PC-3 (cell line): ENCODE measurements at regions not wholly inside any gene's neighbourhood (a gene's known extent, or its start where the extent isn't known, plus 50 kb on each side); places are given as distances from the start of the nearest gene placed in this dataset.

ENCODE experiments used
- ATAC-seq: fragments of 200-7000 bp; cut with Tn5 transposase; 2 replicates; pipeline ENCODE4 v1.9.1; 2020; ENCODE audit warnings: mild to moderate bottlenecking, moderate library complexity
- BruUV-seq: library from RNA; stranded (reverse); fragments of 400-500 nt; replicated peaks from 2 replicates; lab custom pipeline; 2021; lab: Mats Ljungman, UMichigan
- CTCF ChIA-PET: fragments of 300-600 bp; sonication (Branson Sonifier 250); formaldehyde crosslinking; loops from one replicate; lab custom pipeline; 2022; ENCODE audit warnings: antibody characterized with exemption; lab: Charles Lee
- POLR2A ChIA-PET: fragments of 300-600 bp; sonication (Branson Sonifier 250); formaldehyde crosslinking; loops from one replicate; lab custom pipeline; 2022; ENCODE audit warnings: antibody characterized with exemption; ENCODE audit not compliant: unreplicated experiment; lab: Charles Lee
- DNase-seq: peaks from one replicate; pipeline ENCODE4 v3.0.0-alpha.2; 2015
- H2AFZ ChIP-seq: fragments of 300-600 bp; sonication (generic); 2 replicates; pipeline ENCODE4 v1.6.0; 2016; ENCODE audit warnings: antibody characterized with exemption, low read length
- H3F3A ChIP-seq: fragments of 300-600 bp; sonication (generic); one replicate; pipeline ENCODE4 v1.6.0; 2017; ENCODE audit warnings: antibody characterized with exemption, low read length, control low read depth, mild to moderate bottlenecking; ENCODE audit not compliant: unreplicated experiment
- H3K27ac ChIP-seq: fragments of 300-600 bp; sonication (generic); 2 replicates; pipeline ENCODE4 v1.5.1; 2016; ENCODE audit warnings: mild to moderate bottlenecking, low read length
- H3K27me3 ChIP-seq: fragments of 300-600 bp; sonication (generic); 2 replicates; pipeline ENCODE4 v1.6.1; 2016; ENCODE audit warnings: low read length, mixed read lengths
- H3K36me3 ChIP-seq: fragments of 300-600 bp; sonication (generic); 2 replicates; pipeline ENCODE4 v1.6.1; 2016; ENCODE audit warnings: low read depth, mixed run types, low read length, mixed read lengths
- H3K4me1 ChIP-seq: fragments of 300-600 bp; sonication (generic); 2 replicates; pipeline ENCODE4 v1.5.1; 2016; ENCODE audit warnings: low read length; ENCODE audit not compliant: insufficient read depth
- H3K4me2 ChIP-seq: fragments of 300-600 bp; sonication (generic); 2 replicates; pipeline ENCODE4 v1.6.0; 2016; ENCODE audit warnings: low read length
- H3K4me3 ChIP-seq: fragments of 300-600 bp; sonication (generic); 2 replicates; pipeline ENCODE4 v1.5.1; 2016; ENCODE audit warnings: mild to moderate bottlenecking, low read length, mixed read lengths
- H3K79me2 ChIP-seq: fragments of 300-600 bp; sonication (generic); 2 replicates; pipeline ENCODE4 v1.6.1; 2017; ENCODE audit warnings: low read length, mixed read lengths
- H3K9ac ChIP-seq: fragments of 300-600 bp; sonication (generic); 2 replicates; pipeline ENCODE4 v1.6.0; 2016; ENCODE audit warnings: mild to moderate bottlenecking, low read length
- H3K9me2 ChIP-seq: fragments of 300-600 bp; sonication (generic); replicated peaks from 2 replicates; pipeline ENCODE4 v1.6.1; 2016; ENCODE audit warnings: mixed run types, low read length, mixed read lengths
- H3K9me3 ChIP-seq: fragments of 300-600 bp; sonication (generic); 2 replicates; pipeline ENCODE4 v1.6.1; 2016; ENCODE audit warnings: low read length, mixed read lengths
- H4K20me1 ChIP-seq: fragments of 300-600 bp; sonication (generic); 2 replicates; pipeline ENCODE4 v1.6.1; 2016; ENCODE audit warnings: low read length, mixed read lengths
- CTCF ChIP-seq: fragments of 300-600 bp; sonication (generic); conservative IDR thresholded peaks from 2 replicates; pipeline ENCODE4 v1.5.1; 2017; ENCODE audit warnings: antibody characterized with exemption, low read depth, mild to moderate bottlenecking, low read length
- EZH2 ChIP-seq: fragments of 300-600 bp; sonication (generic); IDR thresholded peaks from one replicate; pipeline ENCODE4 v1.6.1; 2017; ENCODE audit warnings: antibody characterized with exemption, mild to moderate bottlenecking, low read length; ENCODE audit not compliant: unreplicated experiment
- EZH2phosphoT487 ChIP-seq: fragments of 300-600 bp; sonication (generic); IDR thresholded peaks from 2 replicates; pipeline ENCODE4 v1.6.1; 2018; ENCODE audit warnings: mild to moderate bottlenecking, antibody characterized with exemption, low read length, borderline replicate concordance
- intact Hi-C: fragments of 100-400 bp; cut with micrococcal nuclease; formaldehyde crosslinking; loops from 2 replicates; pipeline ENCODE4 v1.9.0; 2023

GRCh38 chr21:17900281-17900989, 81.3 kb upstream of the C21orf91 start:
- no TSS peak for BruUV-seq
- Histone ChIP-seq H3K79me2 (no peaks in the 10 kb centered on the region), H3K36me3 (no peaks in the 10 kb centered on the region), H3K9me2 (no peaks in the 10 kb centered on the region), H3K27me3 (no peaks in the 10 kb centered on the region), H3K4me2 (no peak overlapping the region), H3K9me3 (no peaks in the 10 kb centered on the region), H3F3A (no peaks in the 10 kb centered on the region), H3K27ac (no peak overlapping the region), H3K4me3 (no peak overlapping the region), H2AFZ (no peak overlapping the region), H3K4me1 (peaks cover 6% of the 10 kb centered on the region), H3K9ac (no peak overlapping the region), H4K20me1 (no peaks in the 10 kb centered on the region)
- intact Hi-C loops, result no loop called here
- ChIA-PET POLR2A (no interaction called here), CTCF (no interaction called here)
- DNase-seq (no peak), ATAC-seq (no peak)
- TF ChIP-seq EZH2phosphoT487 (no peak), CTCF (no peak), EZH2 (no peak)

GRCh38 chr21:17889171-17889570, 70.0 kb upstream of the C21orf91 start:
- Histone ChIP-seq H3K27me3 (no peaks in the 10 kb centered on the region), H3K36me3 (no peaks in the 10 kb centered on the region), H3K4me2 (no peak overlapping the region), H3K9me3 (no peaks in the 10 kb centered on the region), H3K4me3 (no peak overlapping the region), H3K79me2 (no peaks in the 10 kb centered on the region), H2AFZ (no peak overlapping the region), H4K20me1 (no peaks in the 10 kb centered on the region), H3K9ac (no peak overlapping the region), H3K27ac (no peak overlapping the region), H3F3A (no peaks in the 10 kb centered on the region), H3K4me1 (no peaks in the 10 kb centered on the region), H3K9me2 (no peaks in the 10 kb centered on the region)
- ChIA-PET CTCF (no interaction called here), POLR2A (no interaction called here)
- no TSS peak for BruUV-seq
- ATAC-seq, result no peak
- DNase-seq, result no peak
- no peak for TF ChIP-seq EZH2phosphoT487
- intact Hi-C loops, result no loop called here

- H3K9me3 ChIP-seq, result no peaks in the 10 kb centered on the region
- no peaks in the 10 kb centered on the region for H4K20me1 ChIP-seq
- H3K27ac ChIP-seq, result no peak overlapping the region
- H3K4me1 ChIP-seq, result no peaks in the 10 kb centered on the region
- no peaks in the 10 kb centered on the region for H3K27me3 ChIP-seq
- ATAC-seq (no peak), DNase-seq (no peak)
- H3K4me3 ChIP-seq, result no peak overlapping the region
- H3K4me2 ChIP-seq, result no peak overlapping the region
- CTCF ChIA-PET, result no interaction called here
- H3F3A ChIP-seq, result no peaks in the 10 kb centered on the region
- no peak for TF ChIP-seq EZH2phosphoT487
- TF ChIP-seq CTCF, result no peak
- no peak for TF ChIP-seq EZH2
- no TSS peak for BruUV-seq
- intact Hi-C loops, result no loop called here
- POLR2A ChIA-PET, result no interaction called here
- no peaks in the 10 kb centered on the region for H3K9me2 ChIP-seq
- no peaks in the 10 kb centered on the region for H3K36me3 ChIP-seq
- H3K79me2 ChIP-seq, result no peaks in the 10 kb centered on the region
- H3K9ac ChIP-seq, result no peak overlapping the region
- H2AFZ ChIP-seq, result no peak overlapping the region
Observed at GRCh38 chr21:17869115-17869514, 50.0 kb upstream of the C21orf91 start.
